ENCODE measurements at regions not wholly inside any gene's neighbourhood (a gene's known extent, or its start where the extent isn't known, plus 50 kb on each side); places are given as distances from the start of the nearest gene placed in this dataset.

GRCh38 chr13:64369121-64369520 lies 2861.0 kb downstream of the PCDH9 start:
- intact Hi-C loops (cut with DNase I, micrococcal nuclease): no loop called here

GRCh38 chr13:64362564-64362963 lies 2867.6 kb downstream of the PCDH9 start:
- Mint-ChIP-seq H3K27ac (no peak overlapping the region), H3K4me3 (no peak overlapping the region), H3K27me3 (no peaks in the 10 kb centered on the region), H3K36me3 (ENCODE audit: low read depth) (no peaks in the 10 kb centered on the region), H3K4me1 (ENCODE audit: low read depth) (no peaks in the 10 kb centered on the region), H3K9me3 (peaks cover 12% of the 10 kb centered on the region)
- intact Hi-C loops (cut with DNase I, micrococcal nuclease): no loop called here
- Histone ChIP-seq H3K36me3 (ENCODE audit: insufficient read depth, low read length) (no peaks in the 10 kb centered on the region), H3K4me3 (ENCODE audit: low read length) (no peak overlapping the region), H3K27ac (ENCODE audit: low read depth in 1 of 2, low read length in 2 of 2) (no peak overlapping the region), H3K4me1 (ENCODE audit: insufficient read depth, low read length) (no peaks in the 10 kb centered on the region), H3K27me3 (ENCODE audit: control insufficient read depth in 1 of 2, insufficient read depth in 2 of 2, low read length in 2 of 2) (no peaks in the 10 kb centered on the region), H3K9me3 (ENCODE audit: control insufficient read depth in 1 of 2, insufficient read depth in 1 of 2, low read length in 2 of 2) (no peaks in the 10 kb centered on the region)
- CTCF ChIA-PET: no interaction called here
- DNase-seq (no peak), ATAC-seq (ENCODE audit: poor library complexity) (no peak)
- POLR2A ChIA-PET: no interaction called here
- TF ChIP-seq CTCF (IDR thresholded peaks at IDR 0.05): no peak

More at GRCh38 chr13:64369121-64369520, 2861.0 kb downstream of the PCDH9 start:
- Mint-ChIP-seq H3K4me3 (no peak overlapping the region), H3K9me3 (peaks cover 27% of the 10 kb centered on the region), H3K27ac (no peak overlapping the region), H3K36me3 (ENCODE audit: low read depth) (no peaks in the 10 kb centered on the region), H3K27me3 (no peaks in the 10 kb centered on the region), H3K4me1 (ENCODE audit: low read depth) (no peaks in the 10 kb centered on the region)
- peaks cover 0 to 4% of the 10 kb centered on the region in 2 experiments for H3K9me3 ChIP-seq (ENCODE audit: control insufficient read depth in 1 of 2, insufficient read depth in 1 of 2, low read length in 2 of 2)
- no peaks in the 10 kb centered on the region for H3K4me1 ChIP-seq (ENCODE audit: insufficient read depth, low read length)
- H3K27me3 ChIP-seq (ENCODE audit: control insufficient read depth in 1 of 2, insufficient read depth in 2 of 2, low read length in 2 of 2): no peaks in the 10 kb centered on the region
- no peak overlapping the region for H3K27ac ChIP-seq (ENCODE audit: low read depth in 1 of 2, low read length in 2 of 2)
- no peak overlapping the region for H3K4me3 ChIP-seq (ENCODE audit: low read length)
- H3K36me3 ChIP-seq (ENCODE audit: insufficient read depth, low read length): no peaks in the 10 kb centered on the region
- CTCF ChIA-PET: no interaction called here
- TF ChIP-seq CTCF (IDR thresholded peaks at IDR 0.05): no peak
- ATAC-seq (ENCODE audit: poor library complexity): no peak
- DNase-seq: no peak
- POLR2A ChIA-PET: no interaction called here

- peaks cover 0 to 5% of the 10 kb centered on the region in 2 experiments for H3K9me3 ChIP-seq (ENCODE audit: control insufficient read depth in 1 of 2, insufficient read depth in 1 of 2, low read length in 2 of 2)
- H3K27ac ChIP-seq (ENCODE audit: low read depth in 1 of 2, low read length in 2 of 2): no peak overlapping the region
- ChIA-PET POLR2A (interaction anchor here (0.7 kb wide), 1 partner anchor 91 kb away, joined by 3 read pairs; no protein-coding TSS in a partner anchor), CTCF (no interaction called here)
- H3K27me3 ChIP-seq (ENCODE audit: control insufficient read depth in 1 of 2, insufficient read depth in 2 of 2, low read length in 2 of 2): no peaks in the 10 kb centered on the region
- no peak overlapping the region for H3K27ac Mint-ChIP-seq
- ATAC-seq (ENCODE audit: poor library complexity): no peak
- no peaks in the 10 kb centered on the region for H3K4me1 ChIP-seq (ENCODE audit: insufficient read depth, low read length)
- H3K4me3 ChIP-seq (ENCODE audit: low read length): no peak overlapping the region
- no peak overlapping the region for H3K4me3 Mint-ChIP-seq
- no peak for DNase-seq
- H3K36me3 ChIP-seq (ENCODE audit: insufficient read depth, low read length): no peaks in the 10 kb centered on the region
- no peak for TF ChIP-seq CTCF (IDR thresholded peaks at IDR 0.05)
- peaks cover 12% of the 10 kb centered on the region for H3K9me3 Mint-ChIP-seq
- H3K36me3 Mint-ChIP-seq (ENCODE audit: low read depth): no peaks in the 10 kb centered on the region
- intact Hi-C loops (cut with DNase I, micrococcal nuclease): no loop called here
- no peaks in the 10 kb centered on the region for H3K4me1 Mint-ChIP-seq (ENCODE audit: low read depth)
- no peaks in the 10 kb centered on the region for H3K27me3 Mint-ChIP-seq
Measured at GRCh38 chr13:64347664-64348063, 2882.5 kb downstream of the PCDH9 start.
